GM12878 (cell line): ENCODE measurements at regions not wholly inside any gene's neighbourhood (a gene's known extent, or its start where the extent isn't known, plus 50 kb on each side); places are given as distances from the start of the nearest gene placed in this dataset.

Experiments used
- ATAC-seq: fragments of 200-7000 bp; cut with Tn5 transposase; 3 replicates; pipeline ENCODE4 v1.9.1; 2020; ENCODE audit warnings: mild to moderate bottlenecking, moderate library complexity
- BruUV-seq: library from RNA; stranded (reverse); fragments of 400-500 nt; replicated peaks from 2 replicates; lab custom pipeline; 2021; lab: Mats Ljungman, UMichigan
- CTCF ChIA-PET: fragments of 300-600 bp; sonication (Branson Sonifier 250); formaldehyde crosslinking; extraction: SDS; loops from one replicate; lab custom pipeline; 2021; ENCODE audit warnings: inconsistent platforms; lab: Yijun Ruan, JAX
- POLR2A ChIA-PET: fragments of 350-600 bp; formaldehyde crosslinking; extraction: SDS; loops from one replicate; lab custom pipeline; 2021; ENCODE audit warnings: inconsistent platforms; lab: Charles Lee
- RAD21 ChIA-PET: fragments of 300-600 bp; sonication (Branson Sonifier 250); formaldehyde crosslinking; loops from one replicate; lab custom pipeline; 2023; ENCODE audit warnings: antibody characterized with exemption; ENCODE audit not compliant: unreplicated experiment; lab: Charles Lee
- SMC1A ChIA-PET: fragments of 300-600 bp; sonication (Branson Sonifier 250); formaldehyde crosslinking; loops from one replicate; lab custom pipeline; 2023; ENCODE audit not compliant: unreplicated experiment, uncharacterized antibody; lab: Charles Lee
- DNase-seq: peaks from one replicate; pipeline ENCODE4 v3.0.0-alpha.2; 2011; ENCODE audit warnings: low read depth, low spot score
- FAIRE-seq: peaks from 3 replicates; lab custom pipeline; 2011; peaks lifted over from hg19 to GRCh38; lab: Jason Lieb, UNC
- H2AFZ ChIP-seq: 2 replicates; pipeline ENCODE4 v1.6.0; 2011; ENCODE audit warnings: low read depth, low read length, control low read depth; ENCODE audit not compliant: control insufficient read depth
- H3K27ac ChIP-seq: 2 replicates; pipeline ENCODE4 v1.5.1; 2011; ENCODE audit warnings: control low read depth; ENCODE audit not compliant: control insufficient read depth, insufficient read depth
- H3K27me3 ChIP-seq, 2 experiments: replicated peaks in 1 of 2; 2 replicates each; pipeline versions ENCODE4 v1.6.0 to v1.6.1; 2011; ENCODE audit warnings: low read length in 1 of 2; ENCODE audit not compliant: control insufficient read depth in 2 of 2, insufficient read depth in 2 of 2
- H3K36me3 ChIP-seq, 2 experiments: 2 replicates each; pipeline ENCODE4 v1.5.1; 2011; ENCODE audit warnings: low read length in 1 of 2; ENCODE audit not compliant: control insufficient read depth in 2 of 2, insufficient read depth in 2 of 2
- H3K4me1 ChIP-seq: 2 replicates; pipeline ENCODE4 v1.6.1; 2011; ENCODE audit warnings: mild to moderate bottlenecking, low read length, moderate library complexity, mixed read lengths; ENCODE audit not compliant: control insufficient read depth, insufficient read depth
- H3K4me2 ChIP-seq: 2 replicates; pipeline ENCODE4 v1.6.0; 2011; ENCODE audit warnings: control low read depth; ENCODE audit not compliant: control insufficient read depth, insufficient read depth
- H3K4me3 ChIP-seq: fragments of 200-600 bp; sonication (generic); 2 replicates; pipeline ENCODE4 v1.5.1; 2016
- H3K79me2 ChIP-seq: 2 replicates; pipeline ENCODE4 v1.6.0; 2011; ENCODE audit warnings: low read length; ENCODE audit not compliant: control insufficient read depth, insufficient read depth
- H3K9ac ChIP-seq: 2 replicates; pipeline ENCODE4 v1.8.0; 2011; ENCODE audit warnings: low read length, control low read depth, mixed read lengths; ENCODE audit not compliant: control insufficient read depth, insufficient read depth
- H3K9me3 ChIP-seq: replicated peaks from 3 replicates; pipeline ENCODE4 v1.5.1; 2011; ENCODE audit warnings: mild to moderate bottlenecking, low read length; ENCODE audit not compliant: control insufficient read depth, insufficient read depth
- H4K20me1 ChIP-seq: 2 replicates; pipeline ENCODE4 v1.6.0; 2011; ENCODE audit not compliant: control insufficient read depth, insufficient read depth
- CHD2 ChIP-seq: IDR thresholded peaks from 2 replicates; pipeline ENCODE4 v1.6.1; 2011; ENCODE audit warnings: low read depth, low read length, improper control_type of control experiment, borderline replicate concordance
- E2F4 ChIP-seq: IDR thresholded peaks from 2 replicates; pipeline ENCODE4 v1.6.1; 2012; ENCODE audit warnings: low read depth, low read length, improper control_type of control experiment
- FOXM1 ChIP-seq: IDR thresholded peaks from 2 replicates; pipeline ENCODE4 v1.6.1; 2012; ENCODE audit warnings: low read depth, mild to moderate bottlenecking, inconsistent platforms, low read length, moderate library complexity
- KAT2A ChIP-seq: conservative IDR thresholded peaks from 2 replicates; pipeline ENCODE4 v1.6.1; 2011; ENCODE audit warnings: low read depth, low read length; ENCODE audit not compliant: control insufficient read depth
- MAX ChIP-seq: IDR thresholded peaks from 2 replicates; pipeline ENCODE4 v1.6.1; 2012; ENCODE audit warnings: low read depth, low read length, improper control_type of control experiment
- NR2C1 ChIP-seq: fragments of 450-650 bp; IDR thresholded peaks from 2 replicates; pipeline ENCODE4 v1.6.1; 2017; ENCODE audit warnings: antibody characterized with exemption, mild to moderate bottlenecking, moderate library complexity
- SIX5 ChIP-seq: IDR thresholded peaks from 2 replicates; pipeline ENCODE4 v1.6.1; 2011; ENCODE audit warnings: mild to moderate bottlenecking, low read depth, low read length, moderate library complexity; ENCODE audit not compliant: severe bottlenecking
- SKIL ChIP-seq: fragments of 450-650 bp; IDR thresholded peaks from 2 replicates; pipeline ENCODE4 v1.6.1; 2017; ENCODE audit warnings: mild to moderate bottlenecking, low read depth, inconsistent platforms; ENCODE audit not compliant: poor library complexity, severe bottlenecking
- SMARCA5 ChIP-seq: fragments of 450-650 bp; IDR thresholded peaks from 2 replicates; pipeline ENCODE4 v1.6.1; 2017; ENCODE audit warnings: mild to moderate bottlenecking
- SMC3 ChIP-seq: IDR thresholded peaks from 2 replicates; pipeline ENCODE4 v1.6.1; 2011; ENCODE audit warnings: low read length, improper control_type of control experiment, borderline replicate concordance
- YBX1 ChIP-seq: fragments of 450-650 bp; IDR thresholded peaks from 2 replicates; pipeline ENCODE4 v1.6.1; 2016; ENCODE audit warnings: antibody characterized with exemption
- YY1 ChIP-seq: IDR thresholded peaks from 2 replicates; pipeline ENCODE4 v1.6.1; 2011; ENCODE audit warnings: low read depth, mild to moderate bottlenecking, low read length
- ZBED1 ChIP-seq: IDR thresholded peaks from 2 replicates; pipeline ENCODE4 v1.6.1; 2016; ENCODE audit warnings: borderline replicate concordance
- WGBS: methylation state at CpG from one replicate; pipeline ENCODE4 v1.1.6; 2016; ENCODE audit warnings: low lambda C conversion rate; ENCODE audit not compliant: insufficient replicate concordance, insufficient coverage; ENCODE audit errors: missing lambda C conversion rate; 5-methylcytosine and 5-hydroxymethylcytosine counted together
- in situ Hi-C: fragments of 300-500 bp; cut with MboI; formaldehyde crosslinking; loops from 9 replicates; pipeline ENCODE4 v1.14.3; 2018; ENCODE audit warnings: mixed read lengths
- intact Hi-C: fragments of 100-400 bp; cut with micrococcal nuclease; formaldehyde crosslinking; loops from one replicate; pipeline ENCODE4 v1.14.2; 2022; ENCODE audit not compliant: unreplicated experiment

- ATAC-seq (no peak), DNase-seq (no peak), FAIRE-seq (no peak)
- 27% methylated on average over 2 of the region's 2 CpGs for WGBS
- no peaks in the 10 kb centered on the region for H3K4me1 ChIP-seq
- H2AFZ ChIP-seq, result no peak overlapping the region
- CTCF ChIA-PET, result interaction anchor here (1.3 kb wide), 1 partner anchor 19 kb away, joined by 3 read pairs; no protein-coding TSS in a partner anchor
- RAD21 ChIA-PET, result no interaction called here
- no peaks in the 10 kb centered on the region for H3K36me3 ChIP-seq
- no TSS peak for BruUV-seq
- H3K4me2 ChIP-seq, result no peak overlapping the region
- SMC1A ChIA-PET, result no interaction called here
- H3K79me2 ChIP-seq, result no peaks in the 10 kb centered on the region
- intact Hi-C loops, result no loop called here
- H4K20me1 ChIP-seq, result no peaks in the 10 kb centered on the region
- POLR2A ChIA-PET, result no interaction called here
- H3K9ac ChIP-seq, result no peak overlapping the region
- no peak overlapping the region for H3K4me3 ChIP-seq
- no peaks in the 10 kb centered on the region for H3K9me3 ChIP-seq
- TF ChIP-seq ZBED1 (no peak), SIX5 (no peak), MAX (no peak), KAT2A (no peak), YY1 (no peak), CHD2 (no peak), E2F4 (no peak), SKIL (no peak), NR2C1 (no peak), SMARCA5 (no peak), FOXM1 (no peak), YBX1 (no peak), SMC3 (no peak)
- in situ Hi-C loops, result no loop called here
- H3K27ac ChIP-seq, result no peak overlapping the region
- H3K27me3 ChIP-seq, result no peaks in the 10 kb centered on the region
Observed at GRCh38 chr3:145673838-145674237, 487.1 kb downstream of the PLOD2 start.
